HCT116 (cell line): ENCODE measurements at regions not wholly inside any gene's neighbourhood (a gene's known extent, or its start where the extent isn't known, plus 50 kb on each side); places are given as distances from the start of the nearest gene placed in this dataset.

Source experiments
- ATAC-seq: fragments of 200-7000 bp; cut with Tn5 transposase; 2 replicates; pipeline ENCODE4 v1.9.1; 2020; ENCODE audit warnings: mild to moderate bottlenecking, moderate library complexity
- BruUV-seq: library from RNA; stranded (reverse); fragments of 400-500 nt; replicated peaks from 2 replicates; lab custom pipeline; 2021; lab: Mats Ljungman, UMichigan
- CTCF ChIA-PET: fragments of 300-600 bp; sonication (Branson Sonifier 250); formaldehyde crosslinking; loops from one replicate; lab custom pipeline; 2021; ENCODE audit warnings: antibody characterized with exemption; lab: Charles Lee
- POLR2A ChIA-PET: fragments of 300-600, 350-600 bp; sonication (Branson Sonifier 250); formaldehyde crosslinking; loops from one replicate; lab custom pipeline; 2021; ENCODE audit warnings: antibody characterized with exemption; lab: Charles Lee
- RAD21 ChIA-PET, 2 experiments: fragments of 300-600 bp; sonication (Branson Sonifier 250); formaldehyde crosslinking; loops; one replicate each; lab custom pipeline; 2023; ENCODE audit warnings: low total read pairs in 2 of 2; ENCODE audit not compliant: uncharacterized antibody in 2 of 2, unreplicated experiment in 2 of 2, low non-redundant PET in 1 of 2; lab: Charles Lee
- DNase-seq: peaks from one replicate; pipeline ENCODE4 v3.0.0-alpha.2; 2010; ENCODE audit warnings: low read depth, low spot score
- H2AFZ ChIP-seq: fragments of 200-600 bp; shearing (Covaris generic), sonication (generic); 2 replicates; pipeline ENCODE4 v1.6.1; 2017; ENCODE audit warnings: low read depth, mixed run types, mixed read lengths, antibody characterized with exemption, low read length; ENCODE audit not compliant: poor library complexity, severe bottlenecking
- H3K27ac ChIP-seq: 2 replicates; pipeline ENCODE4 v1.5.1; 2012; ENCODE audit warnings: low read depth, low read length
- H3K27me3 ChIP-seq: fragments of 200-600 bp; sonication (generic); 2 replicates; pipeline ENCODE4 v1.6.1; 2016; ENCODE audit warnings: mixed run types, low read length, mixed read lengths; ENCODE audit not compliant: insufficient read depth
- H3K36me3 ChIP-seq, 2 experiments: fragments of 200-500 bp in 1 of 2; fragments of 200-600 bp in 1 of 2; sonication (Bioruptor generic) in 1 of 2; sonication (generic) in 1 of 2; 2 replicates each; pipeline versions ENCODE4 v1.5.1 to v1.6.1; 2014 to 2016; ENCODE audit warnings: low read length in 2 of 2, inconsistent platforms in 1 of 2, mixed read lengths in 1 of 2, mixed run types in 1 of 2; ENCODE audit not compliant: insufficient read depth in 2 of 2, control insufficient read depth in 1 of 2
- H3K4me1 ChIP-seq, 2 experiments: fragments of 200-600 bp in 1 of 2; sonication (generic) in 1 of 2; 2 replicates each; pipeline versions ENCODE4 v1.5.1 to v1.6.1; 2012 to 2017; ENCODE audit warnings: low read length in 2 of 2, inconsistent platforms in 1 of 2, mild to moderate bottlenecking in 1 of 2, mixed read lengths in 1 of 2, mixed run types in 1 of 2, moderate library complexity in 1 of 2; ENCODE audit not compliant: insufficient read depth in 2 of 2, control insufficient read depth in 1 of 2
- H3K4me2 ChIP-seq: fragments of 200-600 bp; sonication (generic); 2 replicates; pipeline ENCODE4 v1.6.1; 2017; ENCODE audit warnings: mixed run types, low read length, mixed read lengths
- H3K4me3 ChIP-seq, 2 experiments: fragments of 200-600 bp in 1 of 2; sonication (generic) in 1 of 2; replicated peaks in 1 of 2; 2 replicates each; pipeline ENCODE4 v1.5.1; 2011 to 2016; ENCODE audit warnings: low read length in 2 of 2, control low read depth in 1 of 2, low read depth in 1 of 2, mild to moderate bottlenecking in 1 of 2, mixed read lengths in 1 of 2, mixed run types in 1 of 2
- H3K79me2 ChIP-seq: fragments of 200-600 bp; sonication (generic); 2 replicates; pipeline ENCODE4 v1.6.1; 2017; ENCODE audit warnings: mild to moderate bottlenecking, mixed run types, low read length, moderate library complexity, mixed read lengths; ENCODE audit not compliant: insufficient read depth
- H3K9ac ChIP-seq: fragments of 200-600 bp; sonication (generic); 2 replicates; pipeline ENCODE4 v1.6.1; 2016; ENCODE audit warnings: low read length, mixed read lengths
- H3K9me2 ChIP-seq: fragments of 200-600 bp; sonication (generic), shearing (Covaris generic); 2 replicates; pipeline ENCODE4 v1.6.1; 2017; ENCODE audit warnings: mixed run types, mild to moderate bottlenecking, moderate library complexity; ENCODE audit not compliant: insufficient read depth
- H3K9me3 ChIP-seq, 2 experiments: fragments of 200-500 bp in 1 of 2; fragments of 200-600 bp in 1 of 2; sonication (Bioruptor generic) in 1 of 2; sonication (generic) in 1 of 2; 2 replicates each; pipeline ENCODE4 v1.6.1; 2014 to 2017; ENCODE audit warnings: low read length in 2 of 2, mixed read lengths in 2 of 2, inconsistent platforms in 1 of 2, low read depth in 1 of 2, mild to moderate bottlenecking in 1 of 2, mixed run types in 1 of 2, moderate library complexity in 1 of 2; ENCODE audit not compliant: control insufficient read depth in 1 of 2, insufficient read depth in 1 of 2
- H4K20me1 ChIP-seq: fragments of 200-600 bp; sonication (generic), shearing (Covaris generic); 2 replicates; pipeline ENCODE4 v1.6.1; 2017; ENCODE audit warnings: mixed run types, mild to moderate bottlenecking, moderate library complexity; ENCODE audit not compliant: insufficient read depth
- CBX3 ChIP-seq: IDR thresholded peaks from 2 replicates; pipeline ENCODE4 v1.6.1; 2012; ENCODE audit warnings: low read depth
- CEBPB ChIP-seq: IDR thresholded peaks from 2 replicates; pipeline ENCODE4 v1.6.1; 2012; ENCODE audit warnings: low read depth
- EGR1 ChIP-seq: IDR thresholded peaks from 2 replicates; pipeline ENCODE4 v1.6.1; 2012; ENCODE audit warnings: low read depth
- ELF1 ChIP-seq: IDR thresholded peaks from 2 replicates; pipeline ENCODE4 v1.6.1; 2012; ENCODE audit warnings: low read depth, borderline replicate concordance
- EZH2phosphoT487 ChIP-seq: fragments of 200-600 bp; IDR thresholded peaks from 2 replicates; pipeline ENCODE4 v1.6.1; 2018; ENCODE audit warnings: antibody characterized with exemption, borderline replicate concordance
- FOSL1 ChIP-seq: IDR thresholded peaks from 2 replicates; pipeline ENCODE4 v1.6.1; 2012; ENCODE audit warnings: low read depth
- POLR2A ChIP-seq: IDR thresholded peaks from 2 replicates; pipeline ENCODE4 v1.7.0; 2011; ENCODE audit warnings: borderline replicate concordance; ENCODE audit not compliant: insufficient read depth, insufficient read length; ENCODE audit errors: extremely low read depth
- POLR2AphosphoS5 ChIP-seq: IDR thresholded peaks from 2 replicates; pipeline ENCODE4 v1.6.1; 2011; ENCODE audit warnings: mild to moderate bottlenecking, low read depth, low read length, moderate library complexity
- SIN3A ChIP-seq: IDR thresholded peaks from 2 replicates; pipeline ENCODE4 v1.6.1; 2012; ENCODE audit warnings: low read depth
- SP1 ChIP-seq: IDR thresholded peaks from 2 replicates; pipeline ENCODE4 v1.6.1; 2012; ENCODE audit warnings: low read depth
- SRF ChIP-seq: IDR thresholded peaks from 2 replicates; pipeline ENCODE4 v1.6.1; 2012; ENCODE audit warnings: low read depth
- YY1 ChIP-seq: IDR thresholded peaks from 2 replicates; pipeline ENCODE4 v1.6.1; 2011; ENCODE audit warnings: low read length, low read depth, moderate library complexity, mild to moderate bottlenecking; ENCODE audit not compliant: insufficient replicate concordance; ENCODE audit errors: extremely low read depth
- ZFX ChIP-seq: fragments of 450-650 bp; IDR thresholded peaks from 2 replicates; pipeline ENCODE4 v1.6.1; 2017
- intact Hi-C: fragments of 100-400 bp; cut with micrococcal nuclease; formaldehyde crosslinking; loops from 2 replicates; pipeline ENCODE4 v1.10.0; 2022
- TF ChIP-seq, protein P1 (sequence below): IDR thresholded peaks from 2 replicates; pipeline ENCODE4 v1.6.1; 2012
- TF ChIP-seq, protein P2 (sequence below): IDR thresholded peaks from 2 replicates; pipeline ENCODE4 v1.6.1; 2012; ENCODE audit warnings: low read depth

GRCh38 chr9:134566196-134566847 is 75.3 kb upstream of the COL5A1 start:
- no TSS peak for BruUV-seq
- no peaks in the 10 kb centered on the region for H3K36me3 ChIP-seq
- H3K4me3 ChIP-seq: no peak overlapping the region
- DNase-seq: no peak
- no peak overlapping the region for H3K27ac ChIP-seq
- H3K27me3 ChIP-seq: peaks cover 7% of the 10 kb centered on the region; the same call in 1 of the 2 replicates
- H4K20me1 ChIP-seq: no peaks in the 10 kb centered on the region
- TF ChIP-seq EZH2phosphoT487 (no peak), FOSL1 (no peak)
- TF ChIP-seq, protein P1, sequence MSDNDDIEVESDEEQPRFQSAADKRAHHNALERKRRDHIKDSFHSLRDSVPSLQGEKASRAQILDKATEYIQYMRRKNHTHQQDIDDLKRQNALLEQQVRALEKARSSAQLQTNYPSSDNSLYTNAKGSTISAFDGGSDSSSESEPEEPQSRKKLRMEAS: no peak
- TF ChIP-seq, all 23 proteins: peak for 0
- no peaks in the 10 kb centered on the region for H3K9me2 ChIP-seq
- H3K79me2 ChIP-seq: no peaks in the 10 kb centered on the region
- ChIA-PET CTCF (no interaction called here), POLR2A (no interaction called here), RAD21 (no interaction called here)
- no peak overlapping the region for H3K4me2 ChIP-seq
- H2AFZ ChIP-seq: no peak overlapping the region
- intact Hi-C loops: no loop called here
- ATAC-seq: no peak
- H3K4me1 ChIP-seq: peaks cover 0 to 4% of the 10 kb centered on the region in 2 experiments; a peak in 1 of 4 replicates
- H3K9ac ChIP-seq: no peak overlapping the region
- H3K9me3 ChIP-seq: no peaks in the 10 kb centered on the region

DNA sequence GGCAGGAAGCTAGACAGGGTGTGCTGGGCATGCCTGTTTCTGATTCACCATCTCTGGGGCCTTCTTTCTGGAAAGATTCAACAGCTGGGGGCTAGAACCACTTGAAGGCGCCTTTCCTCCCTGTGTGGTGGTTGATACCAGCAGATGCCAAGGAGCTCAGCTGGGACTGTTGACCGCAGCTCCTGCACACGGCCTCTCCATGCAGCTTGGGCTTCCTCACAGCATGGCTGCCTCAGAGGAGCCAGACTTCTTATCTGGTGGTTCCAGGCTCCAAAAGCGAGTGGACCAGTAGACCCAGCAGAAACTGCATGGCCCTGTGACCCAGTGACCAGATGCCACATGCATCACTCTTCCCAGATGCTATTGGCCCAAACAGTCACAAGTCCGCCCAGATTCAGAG is 74.7 kb upstream of the COL5A1 start:
- Histone ChIP-seq H3K27me3 (peaks cover under 1% of the 10 kb centered on the region; the same call in 1 of the 2 replicates), H2AFZ (no peak overlapping the region), H4K20me1 (no peaks in the 10 kb centered on the region), H3K9me3 (no peaks in the 10 kb centered on the region), H3K79me2 (no peaks in the 10 kb centered on the region), H3K4me3 (no peak overlapping the region), H3K27ac (no peak overlapping the region), H3K4me1 (peaks cover 0 to 4% of the 10 kb centered on the region in 2 experiments; a peak in 1 of 4 replicates), H3K36me3 (no peaks in the 10 kb centered on the region), H3K9ac (no peak overlapping the region), H3K4me2 (no peak overlapping the region), H3K9me2 (no peaks in the 10 kb centered on the region)
- CTCF ChIA-PET: no interaction called here
- RAD21 ChIA-PET: no interaction called here
- POLR2A ChIA-PET: no interaction called here
- intact Hi-C loops: no loop called here
- BruUV-seq: no TSS peak
- DNase-seq (no peak), ATAC-seq (no peak)
- TF ChIP-seq CEBPB: no peak
- TF ChIP-seq POLR2AphosphoS5: no peak
- TF ChIP-seq SRF: no peak
- TF ChIP-seq CBX3: no peak
- TF ChIP-seq, protein P2, sequence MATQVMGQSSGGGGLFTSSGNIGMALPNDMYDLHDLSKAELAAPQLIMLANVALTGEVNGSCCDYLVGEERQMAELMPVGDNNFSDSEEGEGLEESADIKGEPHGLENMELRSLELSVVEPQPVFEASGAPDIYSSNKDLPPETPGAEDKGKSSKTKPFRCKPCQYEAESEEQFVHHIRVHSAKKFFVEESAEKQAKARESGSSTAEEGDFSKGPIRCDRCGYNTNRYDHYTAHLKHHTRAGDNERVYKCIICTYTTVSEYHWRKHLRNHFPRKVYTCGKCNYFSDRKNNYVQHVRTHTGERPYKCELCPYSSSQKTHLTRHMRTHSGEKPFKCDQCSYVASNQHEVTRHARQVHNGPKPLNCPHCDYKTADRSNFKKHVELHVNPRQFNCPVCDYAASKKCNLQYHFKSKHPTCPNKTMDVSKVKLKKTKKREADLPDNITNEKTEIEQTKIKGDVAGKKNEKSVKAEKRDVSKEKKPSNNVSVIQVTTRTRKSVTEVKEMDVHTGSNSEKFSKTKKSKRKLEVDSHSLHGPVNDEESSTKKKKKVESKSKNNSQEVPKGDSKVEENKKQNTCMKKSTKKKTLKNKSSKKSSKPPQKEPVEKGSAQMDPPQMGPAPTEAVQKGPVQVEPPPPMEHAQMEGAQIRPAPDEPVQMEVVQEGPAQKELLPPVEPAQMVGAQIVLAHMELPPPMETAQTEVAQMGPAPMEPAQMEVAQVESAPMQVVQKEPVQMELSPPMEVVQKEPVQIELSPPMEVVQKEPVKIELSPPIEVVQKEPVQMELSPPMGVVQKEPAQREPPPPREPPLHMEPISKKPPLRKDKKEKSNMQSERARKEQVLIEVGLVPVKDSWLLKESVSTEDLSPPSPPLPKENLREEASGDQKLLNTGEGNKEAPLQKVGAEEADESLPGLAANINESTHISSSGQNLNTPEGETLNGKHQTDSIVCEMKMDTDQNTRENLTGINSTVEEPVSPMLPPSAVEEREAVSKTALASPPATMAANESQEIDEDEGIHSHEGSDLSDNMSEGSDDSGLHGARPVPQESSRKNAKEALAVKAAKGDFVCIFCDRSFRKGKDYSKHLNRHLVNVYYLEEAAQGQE: no peak
- TF ChIP-seq POLR2A: no peak
- TF ChIP-seq EZH2phosphoT487: no peak
- no peak for TF ChIP-seq ZFX
- TF ChIP-seq YY1: no peak
- TF ChIP-seq, protein P1: no peak
- no peak for TF ChIP-seq SP1
- TF ChIP-seq EGR1: no peak
- TF ChIP-seq ELF1: no peak
- TF ChIP-seq SIN3A: no peak
- TF ChIP-seq FOSL1: no peak
